Stomach (tissue), 4 donors: ENCODE measurements at regions not wholly inside any gene's neighbourhood (a gene's known extent, or its start where the extent isn't known, plus 50 kb on each side); places are given as distances from the start of the nearest gene placed in this dataset.

ENCODE experiments used
- EP300 ChIP-seq: sonication (generic); formaldehyde crosslinking; IDR thresholded peaks from one replicate; pipeline ENCODE4 v1.6.1; 2017; ENCODE audit warnings: antibody characterized with exemption
- POLR2A ChIP-seq, 4 donors: fragments of 450-650 bp; IDR thresholded peaks; one replicate each; pipeline ENCODE4 v1.6.1; 2016; ENCODE audit warnings: antibody characterized with exemption in 4 of 4, control low read depth in 2 of 4, mild to moderate bottlenecking in 1 of 4, moderate library complexity in 1 of 4
- TF ChIP-seq, protein P1 (sequence below), 7 experiments: fragments of 450-650 bp in 4 of 7; fragments of 200-600 bp in 3 of 7; sonication (generic) in 3 of 7; IDR thresholded peaks; one replicate each; pipeline ENCODE4 v1.5.1; 2016 to 2019; ENCODE audit warnings: antibody characterized with exemption in 7 of 7, control low read depth in 2 of 7, mild to moderate bottlenecking in 1 of 7

DNA sequence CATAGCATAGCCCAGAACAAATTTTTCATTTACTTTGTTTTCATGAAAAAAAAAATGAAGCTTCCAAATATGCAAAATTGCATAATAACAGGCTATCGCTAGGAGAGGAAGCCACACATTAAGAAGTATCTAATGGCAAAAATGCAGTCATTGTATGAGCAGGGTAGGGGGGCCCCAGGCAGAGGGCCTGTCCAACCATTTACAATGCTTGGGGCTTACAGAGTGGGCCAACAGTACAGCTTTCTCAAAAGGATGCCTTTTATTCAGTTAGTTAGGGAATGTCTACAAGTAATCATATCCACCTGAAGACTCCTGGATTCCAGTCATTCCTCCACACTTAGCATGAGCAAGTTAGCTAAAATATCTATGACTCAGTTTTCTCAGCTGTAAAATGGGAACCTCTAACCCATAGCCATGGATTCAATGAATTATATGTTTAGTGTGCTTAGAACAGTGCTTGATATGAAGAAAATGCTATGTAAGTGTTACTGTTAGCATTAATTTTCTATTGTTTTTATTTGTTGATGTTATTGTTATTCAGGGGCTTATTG is 117.7 kb downstream of the GAS1 start:
- TF ChIP-seq, protein P1, sequence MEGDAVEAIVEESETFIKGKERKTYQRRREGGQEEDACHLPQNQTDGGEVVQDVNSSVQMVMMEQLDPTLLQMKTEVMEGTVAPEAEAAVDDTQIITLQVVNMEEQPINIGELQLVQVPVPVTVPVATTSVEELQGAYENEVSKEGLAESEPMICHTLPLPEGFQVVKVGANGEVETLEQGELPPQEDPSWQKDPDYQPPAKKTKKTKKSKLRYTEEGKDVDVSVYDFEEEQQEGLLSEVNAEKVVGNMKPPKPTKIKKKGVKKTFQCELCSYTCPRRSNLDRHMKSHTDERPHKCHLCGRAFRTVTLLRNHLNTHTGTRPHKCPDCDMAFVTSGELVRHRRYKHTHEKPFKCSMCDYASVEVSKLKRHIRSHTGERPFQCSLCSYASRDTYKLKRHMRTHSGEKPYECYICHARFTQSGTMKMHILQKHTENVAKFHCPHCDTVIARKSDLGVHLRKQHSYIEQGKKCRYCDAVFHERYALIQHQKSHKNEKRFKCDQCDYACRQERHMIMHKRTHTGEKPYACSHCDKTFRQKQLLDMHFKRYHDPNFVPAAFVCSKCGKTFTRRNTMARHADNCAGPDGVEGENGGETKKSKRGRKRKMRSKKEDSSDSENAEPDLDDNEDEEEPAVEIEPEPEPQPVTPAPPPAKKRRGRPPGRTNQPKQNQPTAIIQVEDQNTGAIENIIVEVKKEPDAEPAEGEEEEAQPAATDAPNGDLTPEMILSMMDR (IDR thresholded peaks at IDR 0.05) = no peak
- TF ChIP-seq POLR2A (IDR thresholded peaks at IDR 0.05) (no peak), EP300 (no peak)
